Astrocyte (in vitro differentiated cells and primary cell): ENCODE measurements at regions not wholly inside any gene's neighbourhood (a gene's known extent, or its start where the extent isn't known, plus 50 kb on each side); places are given as distances from the start of the nearest gene placed in this dataset.

ENCODE experiments used
- EZH2 ChIP-seq: IDR thresholded peaks from 2 replicates; pipeline ENCODE4 v1.6.1; 2012; ENCODE audit warnings: mild to moderate bottlenecking, low read length, inconsistent platforms; ENCODE audit not compliant: insufficient read depth
- TF ChIP-seq, protein P1 (sequence below): IDR thresholded peaks from 2 replicates; pipeline ENCODE4 v1.5.1; 2011; ENCODE audit warnings: low read depth, mild to moderate bottlenecking, inconsistent platforms, low read length, moderate library complexity; ENCODE audit not compliant: insufficient read depth

DNA sequence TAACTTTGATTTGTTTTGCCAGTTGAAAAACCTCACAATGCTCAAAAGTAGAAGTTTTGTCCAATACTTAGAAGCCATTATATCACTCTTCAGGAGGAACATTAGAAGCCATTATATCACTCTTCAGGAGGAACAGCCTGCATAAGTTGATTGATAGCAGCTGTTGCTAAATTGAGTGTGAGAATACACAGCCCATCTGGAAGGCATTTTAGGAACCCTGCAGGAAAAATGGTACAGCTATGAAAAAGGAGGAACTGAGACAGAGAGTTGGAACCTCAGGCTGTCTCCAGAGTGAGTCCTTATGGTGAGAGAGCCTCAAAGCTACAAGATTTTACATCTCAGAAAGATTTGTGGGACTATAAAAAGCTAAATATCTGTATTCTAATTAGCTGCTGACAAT, 207.0 kb downstream of the MYRFL start:
- TF ChIP-seq, protein P1, sequence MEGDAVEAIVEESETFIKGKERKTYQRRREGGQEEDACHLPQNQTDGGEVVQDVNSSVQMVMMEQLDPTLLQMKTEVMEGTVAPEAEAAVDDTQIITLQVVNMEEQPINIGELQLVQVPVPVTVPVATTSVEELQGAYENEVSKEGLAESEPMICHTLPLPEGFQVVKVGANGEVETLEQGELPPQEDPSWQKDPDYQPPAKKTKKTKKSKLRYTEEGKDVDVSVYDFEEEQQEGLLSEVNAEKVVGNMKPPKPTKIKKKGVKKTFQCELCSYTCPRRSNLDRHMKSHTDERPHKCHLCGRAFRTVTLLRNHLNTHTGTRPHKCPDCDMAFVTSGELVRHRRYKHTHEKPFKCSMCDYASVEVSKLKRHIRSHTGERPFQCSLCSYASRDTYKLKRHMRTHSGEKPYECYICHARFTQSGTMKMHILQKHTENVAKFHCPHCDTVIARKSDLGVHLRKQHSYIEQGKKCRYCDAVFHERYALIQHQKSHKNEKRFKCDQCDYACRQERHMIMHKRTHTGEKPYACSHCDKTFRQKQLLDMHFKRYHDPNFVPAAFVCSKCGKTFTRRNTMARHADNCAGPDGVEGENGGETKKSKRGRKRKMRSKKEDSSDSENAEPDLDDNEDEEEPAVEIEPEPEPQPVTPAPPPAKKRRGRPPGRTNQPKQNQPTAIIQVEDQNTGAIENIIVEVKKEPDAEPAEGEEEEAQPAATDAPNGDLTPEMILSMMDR = no peak
- TF ChIP-seq EZH2 = no peak
